GM12878 (cell line): ENCODE measurements at regions not wholly inside any gene's neighbourhood (a gene's known extent, or its start where the extent isn't known, plus 50 kb on each side); places are given as distances from the start of the nearest gene placed in this dataset.

Source experiments
- CEBPB ChIP-seq, 2 experiments: fragments of 150-350 bp in 1 of 2; IDR thresholded peaks; 2 replicates each; pipeline ENCODE4 v1.6.1; 2012 to 2014; ENCODE audit warnings: low read depth in 2 of 2, low read length in 2 of 2, borderline replicate concordance in 1 of 2, inconsistent platforms in 1 of 2
- CHD1 ChIP-seq: IDR thresholded peaks from 2 replicates; pipeline ENCODE4 v1.6.1; 2012; ENCODE audit warnings: low read depth, low read length, improper control_type of control experiment
- CTCF ChIP-seq, 3 experiments: IDR thresholded peaks in 2 of 3; conservative IDR thresholded peaks in 1 of 3; 2 replicates each; pipeline ENCODE4 v1.5.1; 2011; ENCODE audit warnings: low read depth in 3 of 3, low read length in 3 of 3, mild to moderate bottlenecking in 3 of 3, control low read depth in 2 of 3, moderate library complexity in 2 of 3, inconsistent platforms in 1 of 3, mixed read lengths in 1 of 3; ENCODE audit not compliant: control insufficient read depth in 2 of 3, insufficient read depth in 1 of 3; ENCODE audit errors: extremely low read depth in 1 of 3
- DPF2 ChIP-seq: fragments of 450-650 bp; IDR thresholded peaks from 2 replicates; pipeline ENCODE4 v1.6.1; 2017; ENCODE audit warnings: mild to moderate bottlenecking
- ESRRA ChIP-seq: IDR thresholded peaks from 2 replicates; pipeline ENCODE4 v1.6.1; 2012; ENCODE audit warnings: mild to moderate bottlenecking, low read length, improper control_type of control experiment
- EZH2 ChIP-seq: IDR thresholded peaks from 2 replicates; pipeline ENCODE4 v1.6.1; 2012; ENCODE audit warnings: low read depth, mild to moderate bottlenecking, control low read depth, inconsistent platforms, low read length, borderline replicate concordance; ENCODE audit not compliant: control insufficient read depth
- KAT2A ChIP-seq: conservative IDR thresholded peaks from 2 replicates; pipeline ENCODE4 v1.6.1; 2011; ENCODE audit warnings: low read depth, low read length; ENCODE audit not compliant: control insufficient read depth
- MLLT1 ChIP-seq: fragments of 450-650 bp; IDR thresholded peaks from 2 replicates; pipeline ENCODE4 v1.6.1; 2016; ENCODE audit warnings: mild to moderate bottlenecking
- NFIC ChIP-seq: IDR thresholded peaks from 2 replicates; pipeline ENCODE4 v1.6.1; 2012; ENCODE audit warnings: low read depth, mild to moderate bottlenecking, inconsistent platforms, low read length, moderate library complexity
- POLR2A ChIP-seq: IDR thresholded peaks from 2 replicates; pipeline ENCODE4 v1.6.1; 2011; ENCODE audit warnings: low read depth, mild to moderate bottlenecking, low read length
- POLR2AphosphoS5 ChIP-seq: IDR thresholded peaks from 2 replicates; pipeline ENCODE4 v1.6.1; 2011; ENCODE audit warnings: mild to moderate bottlenecking, low read length, inconsistent platforms
- REST ChIP-seq: IDR thresholded peaks from 2 replicates; pipeline ENCODE4 v1.6.1; 2012; ENCODE audit warnings: mild to moderate bottlenecking, low read depth, low read length

- TF ChIP-seq CEBPB (IDR thresholded peaks at IDR 0.05; ENCODE audit: borderline replicate concordance in 1 of 2, low read depth in 2 of 2, low read length in 2 of 2) (no peak), DPF2 (peak; percentile 78; the same call in 1 of the 2 replicates), CHD1 (no peak), REST (no peak), MLLT1 (peak; percentile 94), POLR2A (no peak), CTCF (IDR thresholded peaks at IDR 0.05 in 2 of 3, conservative IDR thresholded peaks at IDR 0.05 in 1 of 3; ENCODE audit: control insufficient read depth in 2 of 3, extremely low read depth in 1 of 3, insufficient read depth in 1 of 3, low read depth in 3 of 3, low read length in 3 of 3) (peak in 1 of 3 experiments; percentile 30; a peak in 1 of 6 replicates), ESRRA (no peak), NFIC (0 out of 2 replicates have a peak, but pooled peaks have one; percentile 41), EZH2 (no peak), POLR2AphosphoS5 (peak; percentile 60), KAT2A (no peak)
These were observed 344.6 kb downstream of the SOX9 start for GRCh38 chr17:72465191-72466024.
